MCF 10A (cell line): ENCODE measurements at regions not wholly inside any gene's neighbourhood (a gene's known extent, or its start where the extent isn't known, plus 50 kb on each side); places are given as distances from the start of the nearest gene placed in this dataset.

Experiments used
- BruUV-seq: library from RNA; stranded (reverse); fragments of 400-500 nt; replicated peaks from 2 replicates; lab custom pipeline; 2021; lab: Mats Ljungman, UMichigan
- CTCF ChIA-PET: fragments of 300-600 bp; sonication (Branson Sonifier 250); formaldehyde crosslinking; extraction: SDS; loops from one replicate; lab custom pipeline; 2021; ENCODE audit warnings: antibody characterized with exemption, inconsistent platforms; lab: Yijun Ruan, JAX
- POLR2A ChIA-PET: fragments of 300-600, 350-650 bp; sonication (Branson Sonifier 250); formaldehyde crosslinking; extraction: SDS; loops from one replicate; lab custom pipeline; 2020; ENCODE audit warnings: antibody characterized with exemption, inconsistent platforms; lab: Yijun Ruan, JAX
- DNase-seq: peaks from one replicate; pipeline ENCODE4 v3.0.0-alpha.2; 2018; ENCODE audit not compliant: unreplicated experiment
- H3K27ac Mint-ChIP-seq: one replicate; pipeline ENCODE4 v1.8.0; 2022; ENCODE audit warnings: mild to moderate bottlenecking, low read depth, mixed read lengths; ENCODE audit not compliant: unreplicated experiment
- H3K27me3 Mint-ChIP-seq: one replicate; pipeline ENCODE4 v1.8.0; 2022; ENCODE audit warnings: mixed read lengths; ENCODE audit not compliant: insufficient read depth, unreplicated experiment
- H3K36me3 Mint-ChIP-seq: one replicate; pipeline ENCODE4 v1.8.0; 2022; ENCODE audit warnings: mild to moderate bottlenecking, moderate library complexity, mixed read lengths; ENCODE audit not compliant: insufficient read depth, unreplicated experiment
- H3K4me1 Mint-ChIP-seq: one replicate; pipeline ENCODE4 v1.8.0; 2022; ENCODE audit warnings: mixed read lengths; ENCODE audit not compliant: insufficient read depth, unreplicated experiment
- H3K4me3 Mint-ChIP-seq: one replicate; pipeline ENCODE4 v1.8.0; 2022; ENCODE audit warnings: mild to moderate bottlenecking, moderate library complexity, mixed read lengths; ENCODE audit not compliant: unreplicated experiment
- H3K9me3 Mint-ChIP-seq: one replicate; pipeline ENCODE4 v1.8.0; 2022; ENCODE audit warnings: mixed read lengths; ENCODE audit not compliant: unreplicated experiment
- intact Hi-C: fragments of 100-400 bp; cut with micrococcal nuclease; formaldehyde crosslinking; loops from 2 replicates; pipeline ENCODE4 v1.14.1; 2022
- TF ChIP-seq, protein P1 (sequence below): fragments of 200-600 bp; IDR thresholded peaks from one replicate; pipeline ENCODE4 v1.8.0; 2022; ENCODE audit warnings: antibody characterized with exemption, mild to moderate bottlenecking; ENCODE audit not compliant: unreplicated experiment

DNA sequence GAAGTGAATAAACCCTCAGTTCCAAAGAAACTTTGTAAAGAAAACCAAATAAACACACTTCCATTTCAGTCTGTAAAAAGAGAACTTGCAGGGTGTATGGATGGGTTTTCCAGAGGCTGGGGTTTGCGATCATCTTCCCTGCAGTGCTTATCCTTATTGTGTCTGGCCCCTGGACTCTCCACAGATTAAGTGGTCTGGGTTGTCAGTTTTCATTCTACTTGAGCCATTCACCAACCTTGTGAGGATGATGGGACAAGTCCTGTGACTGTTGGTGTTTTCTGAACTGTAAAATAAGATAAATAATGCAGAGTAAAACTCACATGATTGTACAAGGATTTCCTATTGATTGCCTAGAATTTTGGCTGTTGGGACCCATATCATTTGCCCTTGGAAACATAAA is 166.1 kb upstream of the MOCS2 start:
- ChIA-PET CTCF (no interaction called here), POLR2A (no interaction called here)
- no TSS peak for BruUV-seq
- Mint-ChIP-seq H3K4me3 (no peak overlapping the region), H3K27me3 (no peaks in the 10 kb centered on the region), H3K27ac (no peak overlapping the region), H3K36me3 (no peaks in the 10 kb centered on the region), H3K9me3 (peaks cover 7% of the 10 kb centered on the region), H3K4me1 (no peaks in the 10 kb centered on the region)
- intact Hi-C loops: no loop called here
- no peak for DNase-seq
- TF ChIP-seq, protein P1, sequence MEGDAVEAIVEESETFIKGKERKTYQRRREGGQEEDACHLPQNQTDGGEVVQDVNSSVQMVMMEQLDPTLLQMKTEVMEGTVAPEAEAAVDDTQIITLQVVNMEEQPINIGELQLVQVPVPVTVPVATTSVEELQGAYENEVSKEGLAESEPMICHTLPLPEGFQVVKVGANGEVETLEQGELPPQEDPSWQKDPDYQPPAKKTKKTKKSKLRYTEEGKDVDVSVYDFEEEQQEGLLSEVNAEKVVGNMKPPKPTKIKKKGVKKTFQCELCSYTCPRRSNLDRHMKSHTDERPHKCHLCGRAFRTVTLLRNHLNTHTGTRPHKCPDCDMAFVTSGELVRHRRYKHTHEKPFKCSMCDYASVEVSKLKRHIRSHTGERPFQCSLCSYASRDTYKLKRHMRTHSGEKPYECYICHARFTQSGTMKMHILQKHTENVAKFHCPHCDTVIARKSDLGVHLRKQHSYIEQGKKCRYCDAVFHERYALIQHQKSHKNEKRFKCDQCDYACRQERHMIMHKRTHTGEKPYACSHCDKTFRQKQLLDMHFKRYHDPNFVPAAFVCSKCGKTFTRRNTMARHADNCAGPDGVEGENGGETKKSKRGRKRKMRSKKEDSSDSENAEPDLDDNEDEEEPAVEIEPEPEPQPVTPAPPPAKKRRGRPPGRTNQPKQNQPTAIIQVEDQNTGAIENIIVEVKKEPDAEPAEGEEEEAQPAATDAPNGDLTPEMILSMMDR: no peak

DNA sequence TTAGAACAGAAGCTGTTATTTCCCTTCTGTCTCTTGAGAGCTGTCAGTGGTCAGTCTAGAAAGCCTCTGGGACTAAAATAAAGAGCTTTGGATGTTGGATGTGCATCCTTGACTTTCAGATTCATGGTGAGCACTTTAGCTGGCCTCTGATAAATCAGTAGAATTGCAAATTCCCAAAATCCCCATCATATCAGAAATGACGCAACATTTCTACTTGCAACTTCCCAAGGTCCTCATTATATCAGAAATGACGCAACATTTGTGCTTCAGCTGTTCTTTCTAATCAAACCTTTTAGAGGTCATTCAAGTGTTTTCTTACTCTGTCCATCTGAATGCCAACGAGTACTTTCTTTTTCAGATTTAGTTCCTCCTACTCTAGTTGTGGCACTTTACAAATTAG is 167.3 kb upstream of the MOCS2 start:
- H3K27me3 Mint-ChIP-seq: no peaks in the 10 kb centered on the region
- ChIA-PET POLR2A (interaction anchor here (0.7 kb wide), 1 partner anchor 902 kb away, joined by 3 read pairs; no protein-coding TSS in a partner anchor), CTCF (interaction anchor here (0.6 to 1.4 kb wide), 3 partner anchors 12 to 17 kb away, joined by 3 to 4 read pairs (median 3); no protein-coding TSS in a partner anchor)
- no peaks in the 10 kb centered on the region for H3K36me3 Mint-ChIP-seq
- no peak for DNase-seq
- TF ChIP-seq, protein P1: no peak
- BruUV-seq: no TSS peak
- H3K9me3 Mint-ChIP-seq: no peaks in the 10 kb centered on the region
- H3K4me3 Mint-ChIP-seq: no peak overlapping the region
- H3K27ac Mint-ChIP-seq: no peak overlapping the region
- no peaks in the 10 kb centered on the region for H3K4me1 Mint-ChIP-seq
- intact Hi-C loops: no loop called here

DNA sequence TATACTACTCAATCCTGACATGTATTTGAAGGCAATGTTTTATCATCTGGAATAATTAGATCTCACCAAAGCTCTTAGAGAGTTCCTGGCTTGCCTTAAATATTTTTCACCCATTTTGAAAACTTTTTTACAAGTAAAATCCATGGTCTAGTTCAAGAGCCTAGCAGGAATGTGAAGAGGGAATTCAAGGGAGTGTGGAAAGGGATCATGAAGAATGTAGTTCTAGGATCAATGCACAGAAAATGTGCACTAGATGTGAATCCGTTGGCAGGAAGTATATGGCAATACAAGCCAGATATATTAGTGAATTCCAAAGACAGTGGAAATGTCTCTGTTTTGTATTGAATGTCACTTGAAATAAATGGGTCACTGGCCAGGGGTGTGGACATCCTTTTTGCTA is 167.9 kb upstream of the MOCS2 start:
- no peak for DNase-seq
- no TSS peak for BruUV-seq
- no peak overlapping the region for H3K27ac Mint-ChIP-seq
- TF ChIP-seq, protein P1: no peak
- ChIA-PET CTCF (interaction anchor here (0.6 to 1.4 kb wide), 3 partner anchors 13 to 16 kb away, joined by 3 to 4 read pairs (median 3); no protein-coding TSS in a partner anchor), POLR2A (no interaction called here)
- H3K36me3 Mint-ChIP-seq: no peaks in the 10 kb centered on the region
- no peaks in the 10 kb centered on the region for H3K4me1 Mint-ChIP-seq
- H3K9me3 Mint-ChIP-seq: no peaks in the 10 kb centered on the region
- H3K27me3 Mint-ChIP-seq: no peaks in the 10 kb centered on the region
- intact Hi-C loops: no loop called here
- H3K4me3 Mint-ChIP-seq: no peak overlapping the region

DNA sequence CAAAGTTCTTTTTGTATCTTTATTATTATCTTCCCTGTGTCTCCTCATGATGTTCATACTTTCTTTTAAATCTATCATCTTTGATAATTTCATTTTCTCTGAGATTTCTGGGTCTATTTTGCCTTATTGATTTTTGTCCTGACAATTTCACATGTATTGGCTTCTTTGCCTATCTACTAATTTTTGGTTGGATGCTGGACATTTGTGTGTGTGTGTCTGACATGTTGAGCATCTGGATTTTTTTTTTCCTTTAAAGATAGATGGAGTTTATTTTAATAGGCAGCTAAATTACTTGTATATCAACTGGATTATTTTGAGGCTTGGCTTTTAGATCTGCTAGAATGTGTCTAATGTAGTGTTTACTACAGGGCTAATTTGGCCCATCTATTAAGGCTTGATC is 178.0 kb upstream of the MOCS2 start:
- Mint-ChIP-seq H3K27ac (no peak overlapping the region), H3K27me3 (no peaks in the 10 kb centered on the region), H3K36me3 (no peaks in the 10 kb centered on the region), H3K4me3 (no peak overlapping the region), H3K9me3 (peaks cover 14% of the 10 kb centered on the region), H3K4me1 (no peaks in the 10 kb centered on the region)
- no TSS peak for BruUV-seq
- ChIA-PET POLR2A (interaction anchor here (1.3 kb wide), 1 partner anchor 25 kb away, joined by 3 read pairs; no protein-coding TSS in a partner anchor), CTCF (interaction anchor here (1.2 kb wide), 1 partner anchor 24 kb away, joined by 3 read pairs; no protein-coding TSS in a partner anchor)
- intact Hi-C loops: no loop called here
- no peak for DNase-seq
- TF ChIP-seq, protein P1: no peak
